H54 (cell line): ENCODE measurements at regions not wholly inside any gene's neighbourhood (a gene's known extent, or its start where the extent isn't known, plus 50 kb on each side); places are given as distances from the start of the nearest gene placed in this dataset.
"Not testable (repeated sequence)": the region's sequence is repeated elsewhere in the genome, so short reads cannot be mapped to it uniquely, and the experiment has no call there.

ENCODE experiments used
- DNase-seq: peaks from one replicate; pipeline ENCODE4 v3.0.0; 2011; ENCODE audit warnings: low spot score, mixed read lengths; ENCODE audit not compliant: insufficient read length
- FAIRE-seq: peaks from 3 replicates; lab custom pipeline; 2011; peaks lifted over from hg19 to GRCh38; lab: Jason Lieb, UNC
- POLR2A ChIP-seq: IDR thresholded peaks from 2 replicates; pipeline ENCODE4 v1.6.1; 2011; ENCODE audit warnings: low read depth, mild to moderate bottlenecking, low read length

DNA sequence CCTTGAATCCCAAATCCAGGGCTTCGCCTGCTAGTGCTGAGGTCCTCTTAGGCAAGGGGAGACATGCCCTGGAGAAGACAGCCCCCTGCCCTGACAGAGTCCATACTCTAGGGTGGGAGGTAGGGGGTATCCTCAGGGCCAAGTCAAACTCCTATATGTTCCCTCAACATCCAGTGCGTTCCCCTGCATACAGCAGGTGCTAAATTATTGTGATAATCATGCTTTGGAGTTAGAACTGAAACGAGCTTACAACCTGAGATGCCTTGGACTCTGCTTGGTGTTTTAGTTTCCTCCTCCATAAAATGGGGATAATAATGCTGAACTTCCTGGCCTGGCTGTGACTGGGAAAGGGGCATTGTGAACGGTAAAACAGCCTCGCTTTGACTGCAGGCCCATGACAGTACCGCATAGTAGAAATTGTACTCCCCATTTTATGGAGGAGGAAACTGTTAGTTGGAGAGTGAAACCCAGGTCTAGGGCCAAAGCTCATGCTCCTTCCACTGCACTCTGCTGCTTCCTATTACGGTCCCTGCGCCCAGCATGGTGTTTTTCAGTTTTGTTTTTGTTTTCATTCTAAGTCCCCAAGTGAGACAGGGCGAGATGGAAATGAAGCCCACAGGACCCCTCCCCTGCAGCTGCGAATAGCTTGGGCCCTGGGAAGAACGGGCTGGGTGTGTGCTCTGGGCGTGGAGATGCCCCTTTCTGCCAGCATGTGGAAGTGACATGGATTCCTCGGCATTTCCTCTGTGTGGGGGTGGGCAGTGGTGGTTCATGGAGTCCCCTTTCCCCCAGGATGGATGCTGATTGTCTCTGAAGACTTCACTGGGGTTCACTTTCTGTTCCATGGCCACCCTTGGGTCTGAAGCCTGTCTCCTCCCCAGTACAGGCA is 162.5 kb downstream of the VEGFA start:
- no peak for DNase-seq

DNA sequence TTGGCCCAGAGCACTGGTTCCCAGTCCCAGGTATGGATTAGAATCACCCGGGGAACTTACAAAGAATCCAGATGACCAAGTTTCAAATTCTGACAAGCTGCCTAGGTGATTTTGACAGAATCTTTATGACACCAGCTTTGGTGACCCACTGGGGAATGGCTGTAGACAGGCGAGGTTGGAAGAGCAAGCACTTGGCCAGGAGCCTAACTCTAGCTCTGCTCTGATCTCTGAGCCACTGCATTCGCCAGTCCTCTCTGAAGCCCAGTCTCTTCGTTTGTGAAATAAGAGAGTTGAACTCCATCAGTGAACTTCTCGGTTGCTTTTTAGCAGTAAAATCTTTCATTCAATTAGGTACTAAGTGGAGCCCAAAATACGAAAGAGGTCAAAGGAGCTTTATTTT is 161.2 kb downstream of the VEGFA start:
- DNase-seq: no peak
- no peak for TF ChIP-seq POLR2A
- FAIRE-seq: no peak

More for the DNA sequence above, 162.5 kb downstream of the VEGFA start:
- TF ChIP-seq POLR2A: no peak
- no peak for FAIRE-seq

DNA sequence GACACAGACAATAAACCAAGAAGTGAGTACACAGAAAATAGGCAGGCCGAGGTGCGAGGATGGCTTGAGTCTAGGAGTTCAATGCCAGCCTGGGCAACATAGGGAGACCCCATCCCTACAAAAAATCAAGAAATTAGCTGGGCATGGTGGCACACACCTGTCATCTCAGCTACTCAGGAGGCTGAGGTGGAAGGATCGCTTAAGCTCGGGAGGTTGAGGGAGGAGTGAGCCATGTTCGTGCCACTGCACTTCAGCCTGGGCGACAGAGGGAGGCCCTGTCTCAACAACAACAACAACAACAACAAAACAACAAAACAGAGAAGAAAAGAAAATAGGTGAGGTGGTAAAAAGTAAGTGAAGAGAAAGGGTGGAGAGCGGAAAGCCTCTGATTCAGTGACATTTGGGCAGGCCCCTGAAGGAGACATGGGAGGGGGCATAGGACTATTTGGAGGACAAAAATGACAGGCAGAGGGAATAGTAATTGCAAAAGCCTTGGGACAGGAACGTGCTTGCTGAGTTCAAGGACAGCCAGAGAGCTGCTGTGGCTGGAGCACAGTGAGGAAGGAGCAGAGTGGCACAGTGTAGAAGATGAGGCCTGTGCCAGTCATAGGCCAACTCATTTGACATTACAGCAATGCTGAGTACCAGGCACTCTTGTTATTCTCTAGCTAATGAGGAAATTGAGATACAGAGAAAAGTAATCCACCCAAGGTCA is 160.6 kb downstream of the VEGFA start:
- DNase-seq (no peak), FAIRE-seq (no peak)
- TF ChIP-seq POLR2A: no peak

DNA sequence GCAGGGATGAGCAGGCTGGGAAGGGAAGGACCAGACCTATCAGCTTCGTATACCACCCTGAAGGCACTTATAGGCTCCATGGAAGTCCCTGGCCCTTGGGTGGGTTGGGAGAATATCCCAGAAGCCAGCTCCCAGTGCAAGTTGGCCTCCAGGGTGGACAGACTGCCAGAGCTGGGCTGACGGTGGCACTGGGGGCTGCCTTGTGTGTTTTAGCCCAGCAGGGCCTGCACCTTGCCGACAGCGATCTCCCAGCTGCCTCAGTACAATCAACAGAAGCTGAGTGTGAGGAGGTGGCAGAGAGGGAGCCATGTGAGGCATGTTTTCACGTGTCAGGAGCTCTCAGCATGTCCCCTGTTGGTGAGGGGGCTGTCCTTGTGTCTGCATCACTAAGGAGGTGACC is 159.5 kb downstream of the VEGFA start:
- DNase-seq (no peak), FAIRE-seq (no peak)
- TF ChIP-seq POLR2A: no peak

DNA sequence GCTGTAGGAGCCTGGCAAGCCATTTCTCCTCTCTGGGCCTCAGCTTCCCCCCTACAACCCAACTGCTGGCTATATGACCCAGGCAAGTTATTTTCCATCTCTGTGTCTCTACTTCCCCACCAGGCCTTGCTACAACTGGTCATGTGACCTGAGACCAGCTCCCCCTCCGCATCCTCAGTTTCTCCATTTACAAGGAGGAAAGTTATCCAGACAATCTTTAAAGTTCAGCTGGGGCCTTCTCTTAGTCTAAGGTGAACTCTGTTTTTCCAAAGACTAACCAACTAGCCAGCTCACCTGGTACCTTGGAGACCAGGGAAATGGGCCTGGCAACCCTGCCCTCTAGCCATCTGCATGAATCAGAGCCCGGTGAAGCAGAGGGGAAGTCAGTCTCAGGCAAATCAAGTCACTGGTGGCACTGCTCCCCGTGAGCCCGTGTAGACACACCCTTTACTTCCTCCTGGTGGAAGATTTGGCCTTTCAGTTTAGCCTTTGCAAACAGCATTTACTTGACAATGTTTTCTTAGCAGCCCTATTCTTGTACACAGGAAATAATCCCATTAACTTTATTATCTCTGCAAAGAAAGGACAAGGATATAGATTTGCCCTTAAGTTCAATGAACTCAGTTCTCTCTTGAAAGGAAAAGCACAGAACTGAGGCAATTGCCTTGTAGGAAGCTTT is 157.7 kb downstream of the VEGFA start:
- no peak for FAIRE-seq
- TF ChIP-seq POLR2A: no peak
- no peak for DNase-seq

DNA sequence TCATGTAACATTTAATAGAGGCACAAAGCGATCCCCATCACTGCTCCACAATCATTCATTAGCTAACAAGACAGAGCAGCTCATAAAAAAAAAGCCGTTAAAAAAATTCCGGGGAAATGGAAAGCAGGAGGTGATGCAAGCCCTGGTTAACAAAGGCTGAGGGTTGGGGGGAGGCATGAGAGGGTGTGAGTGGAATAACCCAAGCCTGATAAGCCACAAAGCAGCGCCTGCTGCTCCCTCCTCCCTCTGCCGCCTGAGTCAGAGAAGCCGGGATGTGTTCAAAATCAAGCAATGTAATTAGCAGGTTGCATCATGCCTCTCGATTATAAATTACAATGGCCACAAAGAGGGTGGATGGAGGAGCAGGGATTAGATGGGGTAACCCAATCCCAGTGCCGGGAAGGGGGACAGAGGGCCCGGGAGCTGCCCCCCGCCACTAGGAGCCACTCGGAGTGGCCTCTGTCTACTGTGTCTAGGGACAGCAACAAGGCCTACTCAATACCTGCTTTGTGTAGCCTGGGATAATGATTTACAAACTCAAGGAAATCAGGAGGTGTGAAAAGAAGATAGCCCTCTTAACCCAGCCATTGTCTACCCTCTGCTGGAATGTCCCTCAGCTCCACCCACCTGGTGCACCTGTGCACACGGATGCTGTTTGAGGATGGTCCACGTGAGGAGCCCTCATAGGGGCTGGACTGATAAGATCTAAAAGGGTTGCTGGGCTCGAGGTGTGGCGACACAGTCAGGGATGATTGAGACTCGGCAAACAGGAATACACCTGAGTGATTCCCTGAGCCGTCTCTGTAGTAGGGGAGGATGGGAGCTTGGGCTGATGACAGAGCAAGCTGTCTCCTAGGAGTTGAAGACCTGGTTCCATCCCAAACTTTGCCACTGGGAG is 156.9 kb downstream of the VEGFA start:
- FAIRE-seq (no peak), DNase-seq (peak; percentile 79)
- TF ChIP-seq POLR2A: no peak

DNA sequence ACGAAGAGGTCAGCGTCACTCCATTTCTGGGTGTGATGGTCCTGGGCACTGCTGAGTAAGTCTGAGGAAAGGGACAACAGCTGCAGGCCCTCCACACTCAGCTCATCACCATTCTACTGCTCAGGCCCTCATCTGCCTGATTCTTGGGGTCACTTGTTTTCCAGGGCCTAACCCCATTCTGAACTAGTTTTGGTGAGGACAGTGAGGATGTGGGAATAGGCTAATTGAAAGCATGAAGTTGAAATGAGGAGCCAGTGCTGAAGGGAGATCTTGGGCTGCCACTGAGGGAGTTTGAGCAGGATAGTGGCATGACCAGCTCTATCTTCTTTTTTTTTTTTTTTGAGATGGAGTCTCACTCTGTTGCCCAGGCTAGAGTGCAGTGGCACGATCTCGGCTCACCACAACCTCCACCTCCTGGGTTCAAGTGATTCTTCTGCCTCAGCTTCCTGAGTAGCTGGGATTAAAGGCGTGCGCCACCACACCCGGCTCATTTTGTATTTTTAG is 155.7 kb downstream of the VEGFA start:
- FAIRE-seq, DNase-seq: not testable (repeated sequence)

DNA sequence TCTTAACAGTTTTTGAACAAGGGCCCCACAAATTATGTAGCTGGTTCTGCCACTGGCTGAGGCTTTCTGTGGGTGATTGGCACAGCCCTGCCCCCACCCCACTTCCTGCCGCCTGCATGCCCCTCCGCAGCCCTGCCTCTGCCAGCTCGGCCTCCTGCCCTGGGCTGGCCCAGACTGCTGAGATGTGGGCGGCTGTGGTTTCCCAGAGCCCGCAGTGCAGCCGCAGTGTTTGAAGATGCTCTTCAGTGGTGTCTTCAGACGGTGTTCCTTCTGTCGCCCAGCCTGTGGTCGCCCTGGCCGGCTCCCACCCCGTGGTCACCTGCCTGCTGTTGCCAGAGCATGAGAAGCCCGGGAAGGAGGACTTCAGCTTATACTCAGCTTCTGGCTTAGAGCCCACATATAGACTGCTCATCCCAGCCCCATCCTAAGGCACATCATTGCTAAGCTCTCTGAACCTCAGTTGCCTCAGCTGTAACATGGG is 154.3 kb downstream of the VEGFA start:
- no peak for FAIRE-seq
- TF ChIP-seq POLR2A: no peak
- DNase-seq: peak; percentile 53

DNA sequence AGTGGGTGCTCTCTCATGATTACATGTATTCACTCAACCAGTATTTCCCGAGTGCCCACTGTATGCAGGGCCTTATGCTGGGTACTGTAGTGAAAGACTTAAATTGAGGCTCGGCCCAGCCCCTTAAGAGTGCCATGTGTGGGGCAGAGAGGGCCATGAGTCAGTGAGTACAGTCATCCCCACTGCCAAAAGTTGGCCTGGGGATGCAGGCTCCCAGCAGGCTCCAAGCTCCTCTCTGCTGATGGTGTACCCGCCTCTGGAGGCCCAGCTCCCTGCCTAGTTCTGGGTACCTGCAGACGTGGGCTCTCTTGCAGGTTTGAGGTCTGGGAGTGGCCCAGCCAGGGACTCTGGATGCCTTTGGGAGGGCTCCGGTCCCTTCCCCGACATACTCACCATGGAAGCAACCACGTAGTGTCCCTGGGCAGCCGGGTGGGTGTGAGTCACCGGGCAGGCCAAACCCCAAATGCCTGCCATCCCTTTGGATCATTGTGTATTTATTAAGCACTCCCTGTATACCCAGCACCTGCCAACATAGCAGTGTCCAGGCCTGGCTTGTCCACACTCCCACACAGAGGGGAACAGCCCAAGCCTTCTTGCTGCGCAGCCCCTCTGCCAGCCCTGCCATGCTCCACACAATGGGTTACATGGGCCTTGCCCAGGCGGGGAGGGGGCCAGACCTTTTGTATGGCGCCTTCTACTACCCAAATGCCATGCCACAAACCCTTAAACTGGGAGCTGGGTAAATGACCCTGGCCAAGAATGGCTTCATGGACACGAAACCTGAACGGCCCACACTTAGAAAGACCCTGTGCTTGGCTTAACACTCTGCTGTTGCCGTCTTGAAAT is 153.6 kb downstream of the VEGFA start:
- FAIRE-seq (peak; percentile 52), DNase-seq (peak; percentile 93)
- TF ChIP-seq POLR2A: no peak

DNA sequence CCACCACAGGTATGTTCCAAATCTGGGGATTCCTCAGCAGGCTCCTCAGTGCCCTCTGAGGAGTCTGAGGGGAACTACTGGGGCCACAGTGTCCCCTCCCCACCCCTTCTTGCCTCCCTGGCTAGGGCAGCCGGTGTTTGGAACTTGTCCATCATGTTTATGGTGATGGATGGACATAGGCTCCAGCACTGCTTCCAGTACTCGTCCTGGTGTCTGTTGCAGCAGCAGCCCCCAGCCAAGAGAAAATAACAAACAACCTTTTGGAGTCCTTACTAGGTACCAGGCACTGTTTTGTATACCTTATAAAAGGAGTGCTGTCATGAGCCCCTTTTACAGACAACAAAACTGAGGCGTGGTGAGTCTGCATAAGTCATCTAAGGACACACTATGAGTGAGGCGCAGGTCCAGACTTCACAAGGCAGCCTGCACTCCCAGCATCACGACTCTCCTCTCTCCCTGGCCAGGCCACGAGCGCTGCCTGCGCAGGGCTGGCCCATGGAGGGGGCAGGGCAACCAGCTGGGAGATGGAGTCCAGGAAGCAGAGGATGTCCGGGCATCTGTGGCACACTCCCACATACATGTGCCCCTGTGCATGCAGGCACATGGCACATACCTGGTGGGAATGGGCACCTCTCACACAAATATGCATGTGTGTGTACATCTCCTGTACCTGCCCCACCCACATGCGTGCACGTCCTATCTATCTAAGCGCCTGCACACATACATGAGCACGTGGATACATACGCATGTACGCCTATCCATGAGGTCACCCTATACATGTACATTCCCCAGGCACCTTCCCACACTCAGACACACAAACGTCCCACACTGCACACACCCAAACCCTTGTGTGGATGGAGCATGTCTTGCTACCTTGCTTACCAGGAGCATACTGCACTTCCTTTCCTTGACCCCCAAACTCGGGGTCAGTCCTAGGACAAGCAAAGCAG is 152.7 kb downstream of the VEGFA start:
- no peak for DNase-seq
- no peak for FAIRE-seq
- no peak for TF ChIP-seq POLR2A

DNA sequence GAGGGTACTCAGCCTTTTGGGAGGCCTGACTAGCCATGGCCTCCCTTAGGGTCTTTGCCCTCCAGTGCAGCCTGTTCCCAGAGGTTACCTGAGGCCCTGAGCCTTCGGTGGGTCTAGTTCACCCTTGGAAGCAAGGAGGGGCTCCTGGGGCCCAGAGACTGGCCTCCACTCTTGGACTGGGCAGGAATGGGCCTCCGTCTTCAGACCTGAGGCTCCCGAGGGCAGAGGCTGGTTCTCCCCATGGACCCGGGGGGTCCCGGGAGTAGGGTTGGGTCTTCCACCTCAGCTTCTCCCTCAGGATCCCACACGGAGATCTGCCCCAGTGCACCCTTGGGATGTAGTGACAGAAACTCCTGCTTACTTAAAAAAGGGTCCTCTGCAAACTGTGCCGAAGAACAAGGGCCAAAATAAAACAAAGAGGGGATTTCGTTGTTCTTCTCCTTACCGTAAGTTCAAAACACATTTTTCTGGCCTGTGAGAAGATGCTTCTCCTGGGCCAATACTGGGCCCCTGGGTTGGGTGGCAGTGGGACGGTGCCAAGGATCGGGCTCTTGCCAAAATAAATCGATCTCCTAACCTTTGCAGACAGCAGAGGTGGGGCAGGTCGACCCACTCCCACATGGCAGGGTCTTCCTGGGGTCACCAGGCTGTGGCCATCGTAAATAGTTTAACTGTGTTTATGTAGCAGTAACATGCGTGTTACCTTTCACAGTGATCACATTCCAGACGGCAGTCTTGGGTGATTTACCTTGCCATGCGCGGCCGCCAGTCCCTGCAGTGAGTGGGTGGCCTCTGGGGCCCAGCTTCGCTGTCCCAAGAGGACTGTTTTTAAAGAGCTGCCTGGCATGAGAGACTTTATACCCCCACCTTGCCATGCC is 151.8 kb downstream of the VEGFA start:
- FAIRE-seq: no peak
- no peak for TF ChIP-seq POLR2A
- no peak for DNase-seq
